ENCODE measurements at regions not wholly inside any gene's neighbourhood (a gene's known extent, or its start where the extent isn't known, plus 50 kb on each side); places are given as distances from the start of the nearest gene placed in this dataset.
"Not testable (repeated sequence)": the region's sequence is repeated elsewhere in the genome, so short reads cannot be mapped to it uniquely, and the experiment has no call there.

GRCh38 chr3:153502682-153503081, 340.7 kb downstream of the RAP2B start:
- Histone ChIP-seq H3K4me2 (replicated peaks; ENCODE audit: low read depth, low read length, poor library complexity, severe bottlenecking) (no peak overlapping the region), H3K4me3 (ENCODE audit: control extremely low read depth in 1 of 5, extremely low read depth in 1 of 5, insufficient read depth in 1 of 5, low read depth in 2 of 5, low read length in 4 of 5) (no peak overlapping the region), H3K4me1 (ENCODE audit: control insufficient read depth in 2 of 2, insufficient read depth in 2 of 2, low read length in 2 of 2) (no peaks in the 10 kb centered on the region), H3K36me3 (replicated peaks in 1 of 2; ENCODE audit: control extremely low read depth in 1 of 2, control insufficient read depth in 1 of 2, extremely low read depth in 1 of 2, insufficient read depth in 2 of 2, low read length in 1 of 2) (no peaks in the 10 kb centered on the region), H3K79me2 (ENCODE audit: control insufficient read depth, insufficient read depth, low read length) (no peaks in the 10 kb centered on the region), H2AFZ (ENCODE audit: insufficient read depth, low read depth, low read length, poor library complexity, severe bottlenecking) (no peak overlapping the region), H3K9ac (ENCODE audit: low read length) (no peak overlapping the region), H3K9me3 (ENCODE audit: control extremely low read depth in 1 of 3, control insufficient read depth in 2 of 3, insufficient read depth in 1 of 3, low read length in 2 of 3) (no peaks in the 10 kb centered on the region), H3K27ac (ENCODE audit: low read length in 2 of 2) (no peak overlapping the region), H4K20me1 (ENCODE audit: control insufficient read depth, insufficient read depth, low read length, poor library complexity, severe bottlenecking) (no peaks in the 10 kb centered on the region), H3K27me3 (replicated peaks in 1 of 4; ENCODE audit: control extremely low read depth in 1 of 4, control insufficient read depth in 3 of 4, insufficient read depth in 4 of 4, low read length in 3 of 4) (no peaks in the 10 kb centered on the region)
- ChIA-PET CTCF (no interaction called here), POLR2A (no interaction called here)
- DNase-seq (no peak), ATAC-seq (ENCODE audit: low read depth) (no peak)
- Mint-ChIP-seq H3K27me3 (peaks cover 3% of the 10 kb centered on the region), H3K4me1 (no peaks in the 10 kb centered on the region), H3K27ac (no peak overlapping the region), H3K9me3 (ENCODE audit: insufficient read depth) (no peaks in the 10 kb centered on the region), H3K4me3 (no peak overlapping the region)
- no peak for TF ChIP-seq EZH2 (IDR thresholded peaks at IDR 0.05; ENCODE audit: borderline replicate concordance, insufficient read depth, low read depth, low read length, poor library complexity, severe bottlenecking)
- TF ChIP-seq CTCF (IDR thresholded peaks at IDR 0.05) = no peak
- intact Hi-C loops (cut with micrococcal nuclease) = no loop called here
- WGBS (ENCODE audit: insufficient coverage) = no CpG with 5 or more reads among the region's 1 CpG

GRCh38 chr3:153503873-153504272, 341.8 kb downstream of the RAP2B start:
- intact Hi-C loops (cut with micrococcal nuclease) = no loop called here
- Histone ChIP-seq H3K4me1 (ENCODE audit: control insufficient read depth in 2 of 2, insufficient read depth in 2 of 2, low read length in 2 of 2) (no peaks in the 10 kb centered on the region), H3K4me3 (ENCODE audit: control extremely low read depth in 1 of 5, extremely low read depth in 1 of 5, insufficient read depth in 1 of 5, low read depth in 2 of 5, low read length in 4 of 5) (no peak overlapping the region), H3K27me3 (replicated peaks in 1 of 4; ENCODE audit: control extremely low read depth in 1 of 4, control insufficient read depth in 3 of 4, insufficient read depth in 4 of 4, low read length in 3 of 4) (no peaks in the 10 kb centered on the region), H4K20me1 (ENCODE audit: control insufficient read depth, insufficient read depth, low read length, poor library complexity, severe bottlenecking) (no peaks in the 10 kb centered on the region), H3K4me2 (replicated peaks; ENCODE audit: low read depth, low read length, poor library complexity, severe bottlenecking) (no peak overlapping the region), H3K27ac (ENCODE audit: low read length in 2 of 2) (no peak overlapping the region), H3K9me3 (ENCODE audit: control extremely low read depth in 1 of 3, control insufficient read depth in 2 of 3, insufficient read depth in 1 of 3, low read length in 2 of 3) (no peaks in the 10 kb centered on the region), H3K36me3 (replicated peaks in 1 of 2; ENCODE audit: control extremely low read depth in 1 of 2, control insufficient read depth in 1 of 2, extremely low read depth in 1 of 2, insufficient read depth in 2 of 2, low read length in 1 of 2) (no peaks in the 10 kb centered on the region), H3K79me2 (ENCODE audit: control insufficient read depth, insufficient read depth, low read length) (no peaks in the 10 kb centered on the region), H3K9ac (ENCODE audit: low read length) (no peak overlapping the region), H2AFZ (ENCODE audit: insufficient read depth, low read depth, low read length, poor library complexity, severe bottlenecking) (no peak overlapping the region)
- H3K9me3 Mint-ChIP-seq (ENCODE audit: insufficient read depth) = no peaks in the 10 kb centered on the region
- H3K27ac Mint-ChIP-seq = no peak overlapping the region
- DNase-seq = no peak
- ChIA-PET CTCF (no interaction called here), POLR2A (no interaction called here)
- 100% methylated on average over 1 of the region's 7 CpGs for WGBS (ENCODE audit: insufficient coverage)
- no peak overlapping the region for H3K4me3 Mint-ChIP-seq
- no peak for ATAC-seq (ENCODE audit: low read depth)
- H3K27me3 Mint-ChIP-seq = peaks cover 3% of the 10 kb centered on the region
- H3K4me1 Mint-ChIP-seq = no peaks in the 10 kb centered on the region
- TF ChIP-seq CTCF (IDR thresholded peaks at IDR 0.05) (no peak), EZH2 (IDR thresholded peaks at IDR 0.05; ENCODE audit: borderline replicate concordance, insufficient read depth, low read depth, low read length, poor library complexity, severe bottlenecking) (no peak)

- H3K79me2 ChIP-seq (ENCODE audit: control insufficient read depth, insufficient read depth, low read length); intact Hi-C loops (cut with micrococcal nuclease); H3K9ac ChIP-seq (ENCODE audit: low read length); H3K9me3 ChIP-seq (ENCODE audit: control extremely low read depth in 1 of 3, control insufficient read depth in 2 of 3, insufficient read depth in 1 of 3, low read length in 2 of 3); H3K27me3 Mint-ChIP-seq; H3K4me1 Mint-ChIP-seq; H3K27me3 ChIP-seq (replicated peaks in 1 of 4; ENCODE audit: control extremely low read depth in 1 of 4, control insufficient read depth in 3 of 4, insufficient read depth in 4 of 4, low read length in 3 of 4); ATAC-seq (ENCODE audit: low read depth); H3K27ac ChIP-seq (ENCODE audit: low read length in 2 of 2); DNase-seq; H3K27ac Mint-ChIP-seq; H3K4me1 ChIP-seq (ENCODE audit: control insufficient read depth in 2 of 2, insufficient read depth in 2 of 2, low read length in 2 of 2); H3K4me2 ChIP-seq (replicated peaks; ENCODE audit: low read depth, low read length, poor library complexity, severe bottlenecking); H2AFZ ChIP-seq (ENCODE audit: insufficient read depth, low read depth, low read length, poor library complexity, severe bottlenecking); H3K9me3 Mint-ChIP-seq (ENCODE audit: insufficient read depth); H4K20me1 ChIP-seq (ENCODE audit: control insufficient read depth, insufficient read depth, low read length, poor library complexity, severe bottlenecking); H3K36me3 ChIP-seq (replicated peaks in 1 of 2; ENCODE audit: control extremely low read depth in 1 of 2, control insufficient read depth in 1 of 2, extremely low read depth in 1 of 2, insufficient read depth in 2 of 2, low read length in 1 of 2); POLR2A ChIA-PET; CTCF ChIA-PET; H3K4me3 ChIP-seq (ENCODE audit: control extremely low read depth in 1 of 5, extremely low read depth in 1 of 5, insufficient read depth in 1 of 5, low read depth in 2 of 5, low read length in 4 of 5); H3K4me3 Mint-ChIP-seq: not testable (repeated sequence)
- no CpG with 5 or more reads among the region's 13 CpGs for WGBS (ENCODE audit: insufficient coverage)
These were observed 344.2 kb downstream of the RAP2B start for GRCh38 chr3:153506205-153506604.
